ENCODE measurements at regions not wholly inside any gene's neighbourhood (a gene's known extent, or its start where the extent isn't known, plus 50 kb on each side); places are given as distances from the start of the nearest gene placed in this dataset.
A peak's percentile ranks its signal among the peaks of the same experiment; 100 is the strongest.
"Not testable (repeated sequence)": the region's sequence is repeated elsewhere in the genome, so short reads cannot be mapped to it uniquely, and the experiment has no call there.

- no peak for DNase-seq (ENCODE audit: low read depth)
Measured at GRCh38 chr3:21989341-21990042, 238.5 kb upstream of the ZNF385D start.

- no peak for DNase-seq (ENCODE audit: low read depth)
Measured at GRCh38 chr3:21991061-21991460, 240.1 kb upstream of the ZNF385D start.

- DNase-seq (ENCODE audit: low read depth) = no peak
Measured at GRCh38 chr3:21995079-21995607, 244.1 kb upstream of the ZNF385D start.

- DNase-seq (ENCODE audit: low read depth) = no peak
Measured at GRCh38 chr3:22007368-22007767, 256.4 kb upstream of the ZNF385D start.

GRCh38 chr3:22010997-22011396 lies 260.0 kb upstream of the ZNF385D start:
- no peak for DNase-seq (ENCODE audit: low read depth)

GRCh38 chr3:22012471-22012870 lies 261.5 kb upstream of the ZNF385D start:
- no peak for DNase-seq (ENCODE audit: low read depth)

GRCh38 chr3:22013641-22014040 lies 262.6 kb upstream of the ZNF385D start:
- no peak for DNase-seq (ENCODE audit: low read depth)

- no peak for DNase-seq (ENCODE audit: low read depth)
Measured at GRCh38 chr3:22016197-22016596, 265.2 kb upstream of the ZNF385D start.

GRCh38 chr3:22024638-22025037 lies 273.6 kb upstream of the ZNF385D start:
- not testable (repeated sequence) for DNase-seq (ENCODE audit: low read depth)

- no peak for DNase-seq (ENCODE audit: low read depth)
Measured at GRCh38 chr3:22029480-22029879, 278.5 kb upstream of the ZNF385D start.

- DNase-seq (ENCODE audit: low read depth) = no peak
Measured at GRCh38 chr3:22039161-22039560, 288.2 kb upstream of the ZNF385D start.

GRCh38 chr3:22040150-22040549 lies 289.1 kb upstream of the ZNF385D start:
- DNase-seq (ENCODE audit: low read depth) = no peak

GRCh38 chr3:22045882-22046281 lies 294.9 kb upstream of the ZNF385D start:
- DNase-seq (ENCODE audit: low read depth) = no peak

GRCh38 chr3:22063500-22063899 lies 312.5 kb upstream of the ZNF385D start:
- no peak for DNase-seq (ENCODE audit: low read depth)

- DNase-seq (ENCODE audit: low read depth) = no peak
Measured at GRCh38 chr3:22068619-22069018, 317.6 kb upstream of the ZNF385D start.

GRCh38 chr3:22088204-22088603 lies 337.2 kb upstream of the ZNF385D start:
- DNase-seq (ENCODE audit: low read depth) = no peak

- DNase-seq (ENCODE audit: low read depth) = peak; percentile 59
Measured at GRCh38 chr3:22089284-22089683, 338.3 kb upstream of the ZNF385D start.

GRCh38 chr3:22091329-22091728 lies 340.3 kb upstream of the ZNF385D start:
- no peak for DNase-seq (ENCODE audit: low read depth)

- DNase-seq (ENCODE audit: low read depth) = no peak
Measured at GRCh38 chr3:22098021-22098420, 347.0 kb upstream of the ZNF385D start.

- DNase-seq (ENCODE audit: low read depth) = no peak
Measured at GRCh38 chr3:22101351-22101750, 350.3 kb upstream of the ZNF385D start.

- DNase-seq (ENCODE audit: low read depth) = peak; percentile 37
Measured at GRCh38 chr3:22101811-22102210, 350.8 kb upstream of the ZNF385D start.

GRCh38 chr3:22103423-22103822 lies 352.4 kb upstream of the ZNF385D start:
- peak; percentile 75 for DNase-seq (ENCODE audit: low read depth)

GRCh38 chr3:22106213-22106896 lies 355.3 kb upstream of the ZNF385D start:
- peak; percentile 30 for DNase-seq (ENCODE audit: low read depth)
